ENCODE measurements at regions not wholly inside any gene's neighbourhood (a gene's known extent, or its start where the extent isn't known, plus 50 kb on each side); places are given as distances from the start of the nearest gene placed in this dataset.

- Histone ChIP-seq H3K9me2 (ENCODE audit: insufficient read depth, low read length) (no peaks in the 10 kb centered on the region), H3K4me2 (ENCODE audit: low read length) (no peak overlapping the region), H3K79me2 (replicated peaks; ENCODE audit: insufficient read depth, low read length) (no peaks in the 10 kb centered on the region), H3K9ac (ENCODE audit: low read length) (no peak overlapping the region), H4K20me1 (ENCODE audit: insufficient read depth) (no peaks in the 10 kb centered on the region), H3K27ac (ENCODE audit: low read length) (no peak overlapping the region), H3F3A (ENCODE audit: insufficient read depth, low read length, poor library complexity, severe bottlenecking) (no peaks in the 10 kb centered on the region), H3K9me3 (ENCODE audit: low read length) (no peaks in the 10 kb centered on the region), H2AFZ (ENCODE audit: low read depth, low read length) (no peak overlapping the region), H3K36me3 (ENCODE audit: insufficient read depth, low read length) (no peaks in the 10 kb centered on the region), H3K4me3 (ENCODE audit: low read length) (no peak overlapping the region), H3K27me3 (ENCODE audit: insufficient read depth, low read depth, low read length) (no peaks in the 10 kb centered on the region)
- no peak for TF ChIP-seq SMC3 (conservative IDR thresholded peaks at IDR 0.05; ENCODE audit: poor library complexity)
- TF ChIP-seq EP300 (conservative IDR thresholded peaks at IDR 0.05; ENCODE audit: poor library complexity, severe bottlenecking) = no peak
- TF ChIP-seq RAD21 (conservative IDR thresholded peaks at IDR 0.05) = no peak
- TF ChIP-seq MXI1 (conservative IDR thresholded peaks at IDR 0.05; ENCODE audit: poor library complexity, severe bottlenecking) = no peak
- TF ChIP-seq POLR2AphosphoS5 (IDR thresholded peaks at IDR 0.05) = no peak
- TF ChIP-seq EZH2 (IDR thresholded peaks at IDR 0.05; ENCODE audit: borderline replicate concordance, insufficient read depth, low read length, poor library complexity, severe bottlenecking) = no peak
- TF ChIP-seq, protein P1, sequence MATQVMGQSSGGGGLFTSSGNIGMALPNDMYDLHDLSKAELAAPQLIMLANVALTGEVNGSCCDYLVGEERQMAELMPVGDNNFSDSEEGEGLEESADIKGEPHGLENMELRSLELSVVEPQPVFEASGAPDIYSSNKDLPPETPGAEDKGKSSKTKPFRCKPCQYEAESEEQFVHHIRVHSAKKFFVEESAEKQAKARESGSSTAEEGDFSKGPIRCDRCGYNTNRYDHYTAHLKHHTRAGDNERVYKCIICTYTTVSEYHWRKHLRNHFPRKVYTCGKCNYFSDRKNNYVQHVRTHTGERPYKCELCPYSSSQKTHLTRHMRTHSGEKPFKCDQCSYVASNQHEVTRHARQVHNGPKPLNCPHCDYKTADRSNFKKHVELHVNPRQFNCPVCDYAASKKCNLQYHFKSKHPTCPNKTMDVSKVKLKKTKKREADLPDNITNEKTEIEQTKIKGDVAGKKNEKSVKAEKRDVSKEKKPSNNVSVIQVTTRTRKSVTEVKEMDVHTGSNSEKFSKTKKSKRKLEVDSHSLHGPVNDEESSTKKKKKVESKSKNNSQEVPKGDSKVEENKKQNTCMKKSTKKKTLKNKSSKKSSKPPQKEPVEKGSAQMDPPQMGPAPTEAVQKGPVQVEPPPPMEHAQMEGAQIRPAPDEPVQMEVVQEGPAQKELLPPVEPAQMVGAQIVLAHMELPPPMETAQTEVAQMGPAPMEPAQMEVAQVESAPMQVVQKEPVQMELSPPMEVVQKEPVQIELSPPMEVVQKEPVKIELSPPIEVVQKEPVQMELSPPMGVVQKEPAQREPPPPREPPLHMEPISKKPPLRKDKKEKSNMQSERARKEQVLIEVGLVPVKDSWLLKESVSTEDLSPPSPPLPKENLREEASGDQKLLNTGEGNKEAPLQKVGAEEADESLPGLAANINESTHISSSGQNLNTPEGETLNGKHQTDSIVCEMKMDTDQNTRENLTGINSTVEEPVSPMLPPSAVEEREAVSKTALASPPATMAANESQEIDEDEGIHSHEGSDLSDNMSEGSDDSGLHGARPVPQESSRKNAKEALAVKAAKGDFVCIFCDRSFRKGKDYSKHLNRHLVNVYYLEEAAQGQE (IDR thresholded peaks at IDR 0.05; ENCODE audit: borderline replicate concordance) = no peak
- TF ChIP-seq, protein P2, sequence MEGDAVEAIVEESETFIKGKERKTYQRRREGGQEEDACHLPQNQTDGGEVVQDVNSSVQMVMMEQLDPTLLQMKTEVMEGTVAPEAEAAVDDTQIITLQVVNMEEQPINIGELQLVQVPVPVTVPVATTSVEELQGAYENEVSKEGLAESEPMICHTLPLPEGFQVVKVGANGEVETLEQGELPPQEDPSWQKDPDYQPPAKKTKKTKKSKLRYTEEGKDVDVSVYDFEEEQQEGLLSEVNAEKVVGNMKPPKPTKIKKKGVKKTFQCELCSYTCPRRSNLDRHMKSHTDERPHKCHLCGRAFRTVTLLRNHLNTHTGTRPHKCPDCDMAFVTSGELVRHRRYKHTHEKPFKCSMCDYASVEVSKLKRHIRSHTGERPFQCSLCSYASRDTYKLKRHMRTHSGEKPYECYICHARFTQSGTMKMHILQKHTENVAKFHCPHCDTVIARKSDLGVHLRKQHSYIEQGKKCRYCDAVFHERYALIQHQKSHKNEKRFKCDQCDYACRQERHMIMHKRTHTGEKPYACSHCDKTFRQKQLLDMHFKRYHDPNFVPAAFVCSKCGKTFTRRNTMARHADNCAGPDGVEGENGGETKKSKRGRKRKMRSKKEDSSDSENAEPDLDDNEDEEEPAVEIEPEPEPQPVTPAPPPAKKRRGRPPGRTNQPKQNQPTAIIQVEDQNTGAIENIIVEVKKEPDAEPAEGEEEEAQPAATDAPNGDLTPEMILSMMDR (IDR thresholded peaks at IDR 0.05; ENCODE audit: poor library complexity, severe bottlenecking) = no peak
- no peak for TF ChIP-seq TAF1 (IDR thresholded peaks at IDR 0.05; ENCODE audit: low read depth)
Measured at GRCh38 chr9:89732939-89733324, 128.1 kb downstream of the GADD45G start.

DNA sequence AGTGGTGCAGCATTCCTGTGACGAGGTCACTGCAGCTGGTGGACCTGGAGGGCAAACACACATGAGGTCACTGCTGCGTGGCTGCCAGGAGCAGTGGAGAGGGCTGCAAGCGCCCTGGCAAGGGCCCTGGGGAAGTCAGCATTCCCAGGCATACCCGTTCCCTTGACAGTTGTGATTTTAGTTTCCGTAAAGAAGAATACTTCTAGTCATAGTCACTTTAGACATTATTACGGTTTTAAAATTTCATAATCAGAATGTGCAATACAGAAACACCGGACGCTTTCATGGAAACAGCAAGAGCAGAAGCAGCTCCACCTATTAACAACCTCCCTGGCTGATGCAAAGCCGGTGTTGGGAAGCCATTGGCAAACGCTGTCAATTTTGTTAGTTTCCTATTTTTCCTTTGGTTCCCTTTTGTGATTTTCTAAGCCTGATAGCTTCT lies 129.8 kb downstream of the GADD45G start:
- Histone ChIP-seq H3K9me3 (ENCODE audit: low read length) (no peaks in the 10 kb centered on the region), H3K9ac (ENCODE audit: low read length) (no peak overlapping the region), H3F3A (ENCODE audit: insufficient read depth, low read length, poor library complexity, severe bottlenecking) (no peaks in the 10 kb centered on the region), H3K27ac (ENCODE audit: low read length) (no peak overlapping the region), H2AFZ (ENCODE audit: low read depth, low read length) (no peak overlapping the region), H3K79me2 (replicated peaks; ENCODE audit: insufficient read depth, low read length) (no peaks in the 10 kb centered on the region), H3K9me2 (ENCODE audit: insufficient read depth, low read length) (no peaks in the 10 kb centered on the region), H4K20me1 (ENCODE audit: insufficient read depth) (no peaks in the 10 kb centered on the region), H3K4me2 (ENCODE audit: low read length) (no peak overlapping the region), H3K4me3 (ENCODE audit: low read length) (no peak overlapping the region), H3K36me3 (ENCODE audit: insufficient read depth, low read length) (no peaks in the 10 kb centered on the region), H3K27me3 (ENCODE audit: insufficient read depth, low read depth, low read length) (no peaks in the 10 kb centered on the region)
- TF ChIP-seq, protein P2 (IDR thresholded peaks at IDR 0.05; ENCODE audit: poor library complexity, severe bottlenecking) = no peak
- no peak for TF ChIP-seq SMC3 (conservative IDR thresholded peaks at IDR 0.05; ENCODE audit: poor library complexity)
